CD4-positive, alpha-beta T cell treated with Interleukin-21 for 1 hour (primary cell): ENCODE measurements at regions not wholly inside any gene's neighbourhood (a gene's known extent, or its start where the extent isn't known, plus 50 kb on each side); places are given as distances from the start of the nearest gene placed in this dataset.

ENCODE experiments used
- DNase-seq: peaks from one replicate; pipeline ENCODE4 v3.0.0-alpha.2; 2020

- DNase-seq = no peak
Observed at GRCh38 chr12:22916241-22916640, 291.3 kb downstream of the ETNK1 start.

GRCh38 chr12:22916815-22917214 lies 291.8 kb downstream of the ETNK1 start:
- no peak for DNase-seq

- no peak for DNase-seq
Observed at GRCh38 chr12:22919883-22920282, 294.9 kb downstream of the ETNK1 start.

- no peak for DNase-seq
Observed at GRCh38 chr12:22923768-22924167, 298.8 kb downstream of the ETNK1 start.

GRCh38 chr12:22924391-22924790 lies 299.4 kb downstream of the ETNK1 start:
- no peak for DNase-seq

GRCh38 chr12:22925623-22926022 lies 300.7 kb downstream of the ETNK1 start:
- no peak for DNase-seq

- no peak for DNase-seq
Observed at GRCh38 chr12:22932431-22932830, 307.5 kb downstream of the ETNK1 start.

- DNase-seq = no peak
Observed at GRCh38 chr12:22935090-22935489, 310.1 kb downstream of the ETNK1 start.

GRCh38 chr12:22935501-22935900 lies 310.5 kb downstream of the ETNK1 start:
- no peak for DNase-seq

- no peak for DNase-seq
Observed at GRCh38 chr12:22938323-22938722, 313.4 kb downstream of the ETNK1 start.

GRCh38 chr12:22951206-22951605 lies 326.2 kb downstream of the ETNK1 start:
- DNase-seq = no peak

GRCh38 chr12:22956690-22957089 lies 331.7 kb downstream of the ETNK1 start:
- no peak for DNase-seq

GRCh38 chr12:22967171-22967570 lies 342.2 kb downstream of the ETNK1 start:
- no peak for DNase-seq

GRCh38 chr12:22969521-22969920 lies 344.6 kb downstream of the ETNK1 start:
- no peak for DNase-seq

- no peak for DNase-seq
Observed at GRCh38 chr12:22971247-22971646, 346.3 kb downstream of the ETNK1 start.

- no peak for DNase-seq
Observed at GRCh38 chr12:22971701-22972191, 346.8 kb downstream of the ETNK1 start.

- no peak for DNase-seq
Observed at GRCh38 chr12:22974865-22975264, 349.9 kb downstream of the ETNK1 start.

- DNase-seq = no peak
Observed at GRCh38 chr12:22978962-22979361, 354.0 kb downstream of the ETNK1 start.

GRCh38 chr12:22979854-22980469 lies 355.0 kb downstream of the ETNK1 start:
- no peak for DNase-seq

GRCh38 chr12:22981711-22982110 lies 356.7 kb downstream of the ETNK1 start:
- no peak for DNase-seq

- no peak for DNase-seq
Observed at GRCh38 chr12:22982635-22983034, 357.7 kb downstream of the ETNK1 start.

- no peak for DNase-seq
Observed at GRCh38 chr12:22986997-22987396, 362.0 kb downstream of the ETNK1 start.

- DNase-seq = no peak
Observed at GRCh38 chr12:22990501-22990900, 365.5 kb downstream of the ETNK1 start.

GRCh38 chr12:22991250-22991844 lies 366.4 kb downstream of the ETNK1 start:
- DNase-seq = no peak
